NCI-H128 (cell line): ENCODE measurements at regions not wholly inside any gene's neighbourhood (a gene's known extent, or its start where the extent isn't known, plus 50 kb on each side); places are given as distances from the start of the nearest gene placed in this dataset.
"Not testable (repeated sequence)": the region's sequence is repeated elsewhere in the genome, so short reads cannot be mapped to it uniquely, and the experiment has no call there.

ENCODE experiments used
- DNase-seq: peaks from one replicate; lab custom pipeline; 2025; ENCODE audit not compliant: unreplicated experiment; lab: John Stamatoyannopoulos, UW

- DNase-seq: no peak
These were observed 846.9 kb upstream of the ACVR2A start for GRCh38 chr2:146997945-146998344.

GRCh38 chr2:146997488-146997887, 847.3 kb upstream of the ACVR2A start:
- DNase-seq: no peak

GRCh38 chr2:146994246-146994645, 850.6 kb upstream of the ACVR2A start:
- no peak for DNase-seq

GRCh38 chr2:146992466-146992865, 852.4 kb upstream of the ACVR2A start:
- DNase-seq: no peak

GRCh38 chr2:146992057-146992456, 852.8 kb upstream of the ACVR2A start:
- DNase-seq: no peak

GRCh38 chr2:146990311-146991054, 854.3 kb upstream of the ACVR2A start:
- DNase-seq: no peak

GRCh38 chr2:146989741-146990140, 855.1 kb upstream of the ACVR2A start:
- DNase-seq: no peak

GRCh38 chr2:146987996-146988395, 856.8 kb upstream of the ACVR2A start:
- no peak for DNase-seq

GRCh38 chr2:146986161-146986560, 858.7 kb upstream of the ACVR2A start:
- no peak for DNase-seq

GRCh38 chr2:146985753-146986152, 859.1 kb upstream of the ACVR2A start:
- DNase-seq: no peak

GRCh38 chr2:146984014-146984413, 860.8 kb upstream of the ACVR2A start:
- DNase-seq: no peak

- DNase-seq: no peak
These were observed 862.4 kb upstream of the ACVR2A start for GRCh38 chr2:146982393-146982846.

GRCh38 chr2:146981921-146982320, 862.9 kb upstream of the ACVR2A start:
- DNase-seq: no peak

GRCh38 chr2:146979746-146980145, 865.1 kb upstream of the ACVR2A start:
- DNase-seq: no peak

GRCh38 chr2:146978577-146979555, 866.0 kb upstream of the ACVR2A start:
- DNase-seq: no peak

- DNase-seq: not testable (repeated sequence)
These were observed 873.8 kb upstream of the ACVR2A start for GRCh38 chr2:146970981-146971380.

- DNase-seq: not testable (repeated sequence)
These were observed 875.1 kb upstream of the ACVR2A start for GRCh38 chr2:146969703-146970102.

GRCh38 chr2:146964494-146964893, 880.3 kb upstream of the ACVR2A start:
- no peak for DNase-seq

- no peak for DNase-seq
These were observed 890.3 kb upstream of the ACVR2A start for GRCh38 chr2:146954544-146954943.

GRCh38 chr2:146952696-146953095, 892.1 kb upstream of the ACVR2A start:
- DNase-seq: no peak

- no peak for DNase-seq
These were observed 893.9 kb upstream of the ACVR2A start for GRCh38 chr2:146950911-146951310.

GRCh38 chr2:146950361-146950760, 894.5 kb upstream of the ACVR2A start:
- DNase-seq: no peak
